ENCODE measurements at regions not wholly inside any gene's neighbourhood (a gene's known extent, or its start where the extent isn't known, plus 50 kb on each side); places are given as distances from the start of the nearest gene placed in this dataset.
"Not testable (repeated sequence)": the region's sequence is repeated elsewhere in the genome, so short reads cannot be mapped to it uniquely, and the experiment has no call there.

- no peak for DNase-seq
Measured at GRCh38 chrX:147468600-147468999, 443.1 kb upstream of the FMR1 start.

GRCh38 chrX:147476008-147476407, 435.7 kb upstream of the FMR1 start:
- DNase-seq, result no peak

GRCh38 chrX:147478899-147479298, 432.8 kb upstream of the FMR1 start:
- DNase-seq, result no peak

- DNase-seq, result no peak
Measured at GRCh38 chrX:147485207-147485606, 426.5 kb upstream of the FMR1 start.

- DNase-seq, result no peak
Measured at GRCh38 chrX:147494365-147494764, 417.4 kb upstream of the FMR1 start.

GRCh38 chrX:147498796-147499195, 412.9 kb upstream of the FMR1 start:
- no peak for DNase-seq

GRCh38 chrX:147522981-147523380, 388.7 kb upstream of the FMR1 start:
- DNase-seq, result no peak

GRCh38 chrX:147533426-147533825, 378.3 kb upstream of the FMR1 start:
- DNase-seq, result no peak

GRCh38 chrX:147537172-147537571, 374.5 kb upstream of the FMR1 start:
- DNase-seq, result no peak

- not testable (repeated sequence) for DNase-seq
Measured at GRCh38 chrX:147548023-147548422, 363.7 kb upstream of the FMR1 start.

GRCh38 chrX:147550217-147550616, 361.5 kb upstream of the FMR1 start:
- DNase-seq, result peak; percentile 37

- no peak for DNase-seq
Measured at GRCh38 chrX:147559191-147559590, 352.5 kb upstream of the FMR1 start.

GRCh38 chrX:147565237-147565636, 346.5 kb upstream of the FMR1 start:
- DNase-seq, result no peak

GRCh38 chrX:147570483-147570882, 341.2 kb upstream of the FMR1 start:
- DNase-seq, result no peak

- DNase-seq, result no peak
Measured at GRCh38 chrX:147573266-147573665, 338.5 kb upstream of the FMR1 start.

GRCh38 chrX:147602176-147602696, 309.5 kb upstream of the FMR1 start:
- no peak for DNase-seq

GRCh38 chrX:147626605-147627004, 285.1 kb upstream of the FMR1 start:
- no peak for DNase-seq

- no peak for DNase-seq
Measured at GRCh38 chrX:147635186-147635585, 276.5 kb upstream of the FMR1 start.

- DNase-seq, result no peak
Measured at GRCh38 chrX:147637190-147637589, 274.5 kb upstream of the FMR1 start.

- no peak for DNase-seq
Measured at GRCh38 chrX:147646949-147647723, 264.6 kb upstream of the FMR1 start.

- DNase-seq, result no peak
Measured at GRCh38 chrX:147675819-147676218, 235.9 kb upstream of the FMR1 start.

GRCh38 chrX:147679356-147680005, 232.2 kb upstream of the FMR1 start:
- no peak for DNase-seq

GRCh38 chrX:147680251-147680650, 231.5 kb upstream of the FMR1 start:
- no peak for DNase-seq

GRCh38 chrX:147693511-147693910, 218.2 kb upstream of the FMR1 start:
- DNase-seq, result no peak

All from retina (tissue), 1 donor.